DND-41 (cell line): ENCODE measurements at regions not wholly inside any gene's neighbourhood (a gene's known extent, or its start where the extent isn't known, plus 50 kb on each side); places are given as distances from the start of the nearest gene placed in this dataset.

ENCODE experiments used
- ATAC-seq: fragments of 200-7000 bp; cut with Tn5 transposase; 3 replicates; pipeline ENCODE4 v1.9.1; 2021; ENCODE audit warnings: low read depth; ENCODE audit not compliant: insufficient read depth
- DNase-seq: peaks from one replicate; pipeline ENCODE4 v3.0.0-alpha.2; 2020
- H2AFZ ChIP-seq: 2 replicates; pipeline ENCODE4 v1.6.0; 2012; ENCODE audit warnings: low read depth, low read length
- H3K27ac ChIP-seq: 2 replicates; pipeline ENCODE4 v1.5.1; 2012; ENCODE audit warnings: low read length, inconsistent platforms
- H3K27me3 ChIP-seq: fragments of 200-600 bp; sonication (generic); 2 replicates; pipeline ENCODE4 v1.6.0; 2012; ENCODE audit warnings: low read length, mild to moderate bottlenecking, inconsistent platforms; ENCODE audit not compliant: insufficient read depth, poor library complexity
- H3K36me3 ChIP-seq: 2 replicates; pipeline ENCODE4 v1.5.1; 2012; ENCODE audit warnings: low read length, inconsistent platforms; ENCODE audit not compliant: insufficient read depth
- H3K4me1 ChIP-seq: 2 replicates; pipeline ENCODE4 v1.5.1; 2012; ENCODE audit warnings: mild to moderate bottlenecking, low read length; ENCODE audit not compliant: insufficient read depth
- H3K4me2 ChIP-seq: 2 replicates; pipeline ENCODE4 v1.6.0; 2012; ENCODE audit warnings: mild to moderate bottlenecking, moderate library complexity, low read length, inconsistent platforms; ENCODE audit not compliant: insufficient read depth
- H3K4me3 ChIP-seq, 2 experiments: fragments of 200-600 bp in 1 of 2; shearing (Covaris generic) in 1 of 2; 2 replicates each; pipeline ENCODE4 v1.5.1; 2012 to 2016; ENCODE audit warnings: inconsistent platforms in 2 of 2, low read length in 2 of 2, mild to moderate bottlenecking in 2 of 2, low read depth in 1 of 2, moderate library complexity in 1 of 2
- H3K79me2 ChIP-seq: 2 replicates; pipeline ENCODE4 v1.6.0; 2012; ENCODE audit warnings: low read length, inconsistent platforms; ENCODE audit not compliant: insufficient read depth
- H3K9ac ChIP-seq: 2 replicates; pipeline ENCODE4 v1.6.0; 2012; ENCODE audit warnings: low read depth, mild to moderate bottlenecking, inconsistent platforms, low read length, moderate library complexity
- H3K9me3 ChIP-seq: 2 replicates; pipeline ENCODE4 v1.5.1; 2012; ENCODE audit warnings: low read length, moderate library complexity, mild to moderate bottlenecking, inconsistent platforms; ENCODE audit not compliant: insufficient read depth, severe bottlenecking
- H4K20me1 ChIP-seq: 2 replicates; pipeline ENCODE4 v1.6.0; 2012; ENCODE audit warnings: low read length; ENCODE audit not compliant: insufficient read depth
- CTCF ChIP-seq: IDR thresholded peaks from 2 replicates; pipeline ENCODE4 v1.5.1; 2012; ENCODE audit warnings: borderline replicate concordance, low read length, moderate library complexity, mild to moderate bottlenecking; ENCODE audit not compliant: poor library complexity, severe bottlenecking; ENCODE audit errors: extremely low read depth
- EZH2 ChIP-seq: IDR thresholded peaks from 3 replicates; pipeline ENCODE4 v1.6.1; 2012; ENCODE audit warnings: borderline replicate concordance, low read depth, mild to moderate bottlenecking, moderate library complexity, low read length, inconsistent platforms; ENCODE audit not compliant: severe bottlenecking

DNA sequence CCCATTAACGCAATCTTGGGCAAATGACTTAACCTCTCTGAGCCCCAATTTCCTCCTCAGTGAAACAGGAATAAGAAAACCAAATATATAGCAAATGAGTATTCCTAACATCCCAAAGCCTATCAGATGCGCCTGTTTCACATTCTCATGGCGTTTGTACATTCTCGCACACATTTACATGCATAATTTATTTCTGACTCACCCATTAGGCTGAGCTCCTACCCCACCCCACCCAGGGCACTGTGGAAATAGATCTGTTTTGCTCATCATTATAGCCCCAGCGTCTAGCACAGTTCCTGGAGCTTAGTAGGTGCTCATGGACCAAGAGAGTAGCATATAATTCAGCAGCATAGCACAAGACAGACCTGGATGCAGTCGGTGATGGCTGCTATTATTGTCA, 146.1 kb upstream of the VANGL1 start:
- Histone ChIP-seq H3K79me2 (no peaks in the 10 kb centered on the region), H3K4me2 (no peak overlapping the region), H2AFZ (no peak overlapping the region), H3K4me1 (no peaks in the 10 kb centered on the region), H3K9me3 (no peaks in the 10 kb centered on the region), H4K20me1 (no peaks in the 10 kb centered on the region), H3K36me3 (no peaks in the 10 kb centered on the region), H3K27me3 (no peaks in the 10 kb centered on the region), H3K27ac (no peak overlapping the region), H3K9ac (no peak overlapping the region), H3K4me3 (no peak overlapping the region)
- ATAC-seq (no peak), DNase-seq (no peak)
- TF ChIP-seq EZH2 = no peak
- no peak for TF ChIP-seq CTCF

GRCh38 chr1:115495111-115495510, 146.7 kb upstream of the VANGL1 start:
- Histone ChIP-seq H3K27me3 (no peaks in the 10 kb centered on the region), H3K36me3 (no peaks in the 10 kb centered on the region), H2AFZ (no peak overlapping the region), H3K9me3 (no peaks in the 10 kb centered on the region), H3K79me2 (no peaks in the 10 kb centered on the region), H3K27ac (no peak overlapping the region), H3K4me1 (no peaks in the 10 kb centered on the region), H3K9ac (no peak overlapping the region), H3K4me3 (no peak overlapping the region), H4K20me1 (no peaks in the 10 kb centered on the region), H3K4me2 (no peak overlapping the region)
- DNase-seq (no peak), ATAC-seq (no peak)
- no peak for TF ChIP-seq CTCF
- no peak for TF ChIP-seq EZH2

- no peaks in the 10 kb centered on the region for H3K36me3 ChIP-seq
- H3K27me3 ChIP-seq = no peaks in the 10 kb centered on the region
- no peak overlapping the region for H2AFZ ChIP-seq
- ATAC-seq = no peak
- H3K4me2 ChIP-seq = no peak overlapping the region
- no peaks in the 10 kb centered on the region for H4K20me1 ChIP-seq
- no peaks in the 10 kb centered on the region for H3K79me2 ChIP-seq
- H3K27ac ChIP-seq = no peak overlapping the region
- H3K9me3 ChIP-seq = no peaks in the 10 kb centered on the region
- H3K9ac ChIP-seq = no peak overlapping the region
- TF ChIP-seq EZH2 (no peak), CTCF (no peak)
- H3K4me3 ChIP-seq = no peak overlapping the region
- no peaks in the 10 kb centered on the region for H3K4me1 ChIP-seq
- no peak for DNase-seq
These were observed 147.9 kb upstream of the VANGL1 start for GRCh38 chr1:115493834-115494233.

GRCh38 chr1:115492880-115493279, 148.9 kb upstream of the VANGL1 start:
- Histone ChIP-seq H3K4me3 (no peak overlapping the region), H3K27me3 (no peaks in the 10 kb centered on the region), H2AFZ (no peak overlapping the region), H3K36me3 (no peaks in the 10 kb centered on the region), H3K27ac (no peak overlapping the region), H3K4me1 (no peaks in the 10 kb centered on the region), H3K4me2 (no peak overlapping the region), H3K9me3 (no peaks in the 10 kb centered on the region), H3K9ac (no peak overlapping the region), H3K79me2 (no peaks in the 10 kb centered on the region), H4K20me1 (no peaks in the 10 kb centered on the region)
- no peak for TF ChIP-seq CTCF
- no peak for TF ChIP-seq EZH2
- DNase-seq (no peak), ATAC-seq (no peak)
